ENCODE measurements at regions not wholly inside any gene's neighbourhood (a gene's known extent, or its start where the extent isn't known, plus 50 kb on each side); places are given as distances from the start of the nearest gene placed in this dataset.
A peak's percentile ranks its signal among the peaks of the same experiment; 100 is the strongest.

- intact Hi-C loops (cut with DNase I) = no loop called here
- H3K27ac ChIP-seq = no peak overlapping the region
- no peaks in the 10 kb centered on the region for H3K36me3 ChIP-seq
- no peaks in the 10 kb centered on the region for H3K27me3 ChIP-seq
- H3K9me3 ChIP-seq = no peaks in the 10 kb centered on the region
- no peak for ATAC-seq
- H3K4me1 ChIP-seq = no peaks in the 10 kb centered on the region
- no peak for TF ChIP-seq CTCF (IDR thresholded peaks at IDR 0.05)
- TF ChIP-seq POLR2A (IDR thresholded peaks at IDR 0.05) = no peak
- 64% methylated on average over 4 of the region's 4 CpGs for WGBS (ENCODE audit: insufficient coverage, low coverage, low lambda C conversion rate, missing lambda C conversion rate)
- H3K4me3 ChIP-seq = no peak overlapping the region
- DNase-seq = no peak
These were observed 778.3 kb upstream of the NRXN1 start for GRCh38 chr2:51810197-51810596.

GRCh38 chr2:51807229-51807628, 775.3 kb upstream of the NRXN1 start:
- H3K27ac ChIP-seq = no peak overlapping the region
- ATAC-seq (no peak), DNase-seq (no peak)
- H3K27me3 ChIP-seq = no peaks in the 10 kb centered on the region
- no peaks in the 10 kb centered on the region for H3K4me1 ChIP-seq
- no peaks in the 10 kb centered on the region for H3K9me3 ChIP-seq
- intact Hi-C loops (cut with DNase I) = no loop called here
- TF ChIP-seq POLR2A (IDR thresholded peaks at IDR 0.05) (no peak), CTCF (IDR thresholded peaks at IDR 0.05) (no peak)
- H3K4me3 ChIP-seq = no peak overlapping the region
- WGBS (ENCODE audit: insufficient coverage, low coverage, low lambda C conversion rate, missing lambda C conversion rate) = 65% methylated on average over 4 of the region's 4 CpGs
- H3K36me3 ChIP-seq = no peaks in the 10 kb centered on the region

- intact Hi-C loops (cut with DNase I) = no loop called here
- peak in 3 of 4 donors; percentile 16 to 22 (median 18) for ATAC-seq
These were observed 763.4 kb upstream of the NRXN1 start for GRCh38 chr2:51795248-51795888.

GRCh38 chr2:51791496-51791895, 759.6 kb upstream of the NRXN1 start:
- Histone ChIP-seq H3K36me3 (no peaks in the 10 kb centered on the region), H3K9me3 (no peaks in the 10 kb centered on the region), H3K4me3 (no peak overlapping the region), H3K27me3 (no peaks in the 10 kb centered on the region), H3K4me1 (no peaks in the 10 kb centered on the region), H3K27ac (no peak overlapping the region)
- intact Hi-C loops (cut with DNase I) = no loop called here
- ATAC-seq (no peak), DNase-seq (no peak)
- TF ChIP-seq POLR2A (IDR thresholded peaks at IDR 0.05) (no peak), CTCF (IDR thresholded peaks at IDR 0.05) (no peak)
- WGBS (ENCODE audit: insufficient coverage, low coverage, low lambda C conversion rate, missing lambda C conversion rate) = 80% methylated on average over 3 of the region's 3 CpGs

More at GRCh38 chr2:51795248-51795888, 763.4 kb upstream of the NRXN1 start:
- 48% methylated on average over 3 of the region's 6 CpGs for WGBS (ENCODE audit: insufficient coverage, low coverage, low lambda C conversion rate, missing lambda C conversion rate)
- Histone ChIP-seq H3K4me3 (no peak overlapping the region), H3K36me3 (no peaks in the 10 kb centered on the region), H3K4me1 (no peaks in the 10 kb centered on the region), H3K27me3 (no peaks in the 10 kb centered on the region), H3K9me3 (no peaks in the 10 kb centered on the region), H3K27ac (no peak overlapping the region)
- DNase-seq = no peak
- TF ChIP-seq CTCF (IDR thresholded peaks at IDR 0.05) (peak in 2 of 4 donors; percentile 4 to 17), POLR2A (IDR thresholded peaks at IDR 0.05) (no peak)

Data from right lobe of liver (tissue), 6 donors.